ENCODE measurements at regions not wholly inside any gene's neighbourhood (a gene's known extent, or its start where the extent isn't known, plus 50 kb on each side); places are given as distances from the start of the nearest gene placed in this dataset.
"Not testable (repeated sequence)": the region's sequence is repeated elsewhere in the genome, so short reads cannot be mapped to it uniquely, and the experiment has no call there.

- DNase-seq (ENCODE audit: low spot score) = no peak
These were observed 558.9 kb upstream of the MBL2 start for GRCh38 chr10:53331460-53331859.

GRCh38 chr10:53326401-53327305 lies 554.1 kb upstream of the MBL2 start:
- not testable (repeated sequence) for DNase-seq (ENCODE audit: low spot score)

DNA sequence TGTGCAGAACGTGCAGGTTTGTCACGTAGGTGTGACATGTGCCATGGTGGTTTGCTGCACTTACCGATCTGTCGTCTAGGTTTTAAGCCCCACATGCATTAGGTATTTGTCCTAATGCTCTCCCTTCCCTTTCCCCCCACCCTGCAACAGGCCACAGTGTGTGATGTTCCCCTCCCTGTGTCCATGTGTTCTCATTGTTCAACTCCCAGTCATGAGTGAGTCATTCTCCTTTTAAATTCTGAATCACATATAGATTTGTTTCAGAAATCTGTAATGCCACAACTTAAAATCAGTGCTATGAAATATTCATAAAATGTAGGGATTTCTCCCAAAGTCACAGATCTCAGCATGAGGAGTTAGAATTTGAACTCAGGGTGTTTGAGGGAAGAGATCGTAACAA lies 552.5 kb upstream of the MBL2 start:
- DNase-seq (ENCODE audit: low spot score) = no peak

- DNase-seq (ENCODE audit: low spot score) = no peak
These were observed 543.1 kb upstream of the MBL2 start for GRCh38 chr10:53315709-53316108.

DNA sequence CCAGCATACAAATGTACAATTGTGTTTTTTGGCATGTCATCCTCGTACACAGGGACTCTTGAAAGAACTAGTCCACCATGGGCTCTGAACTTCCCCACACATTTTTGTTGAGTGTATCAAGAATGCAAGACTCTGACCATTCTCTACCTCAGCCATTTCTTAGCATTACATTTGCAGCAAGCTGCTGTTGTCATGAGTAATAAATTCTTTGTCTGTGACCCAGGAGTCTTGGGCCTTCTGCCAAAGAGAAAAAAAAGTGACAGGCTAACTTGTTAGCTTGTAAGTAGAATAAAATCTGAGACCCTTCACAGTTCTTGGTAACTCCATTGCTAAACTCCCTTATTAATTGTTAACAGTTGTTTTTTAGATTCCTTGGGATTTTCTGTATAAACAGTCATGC lies 542.3 kb upstream of the MBL2 start:
- no peak for DNase-seq (ENCODE audit: low spot score)

- no peak for DNase-seq (ENCODE audit: low spot score)
These were observed 525.9 kb upstream of the MBL2 start for GRCh38 chr10:53298443-53298842.

- DNase-seq (ENCODE audit: low spot score) = no peak
These were observed 512.1 kb upstream of the MBL2 start for GRCh38 chr10:53284615-53285182.

- no peak for DNase-seq (ENCODE audit: low spot score)
These were observed 504.2 kb upstream of the MBL2 start for GRCh38 chr10:53276797-53277196.

GRCh38 chr10:53269482-53269881 lies 496.9 kb upstream of the MBL2 start:
- no peak for DNase-seq (ENCODE audit: low spot score)

DNA sequence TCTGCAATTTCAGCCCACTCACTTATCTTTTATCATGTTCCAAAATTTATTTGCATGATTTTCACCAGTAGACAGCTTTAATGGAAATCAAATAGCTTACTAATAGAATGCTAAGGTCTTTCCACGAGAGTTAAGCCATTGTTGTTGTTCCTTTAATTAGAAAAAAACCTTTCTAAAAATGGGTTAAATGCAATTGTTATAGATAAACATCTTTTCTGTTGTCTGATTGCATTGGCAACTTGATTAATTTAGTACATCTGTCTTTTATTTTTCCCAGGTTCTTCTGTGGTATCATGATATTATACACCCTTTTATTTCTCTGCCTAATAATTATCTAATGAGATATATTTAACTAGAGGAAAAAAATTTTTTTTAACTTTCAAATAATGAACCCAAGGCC lies 487.6 kb upstream of the MBL2 start:
- DNase-seq (ENCODE audit: low spot score) = no peak

DNA sequence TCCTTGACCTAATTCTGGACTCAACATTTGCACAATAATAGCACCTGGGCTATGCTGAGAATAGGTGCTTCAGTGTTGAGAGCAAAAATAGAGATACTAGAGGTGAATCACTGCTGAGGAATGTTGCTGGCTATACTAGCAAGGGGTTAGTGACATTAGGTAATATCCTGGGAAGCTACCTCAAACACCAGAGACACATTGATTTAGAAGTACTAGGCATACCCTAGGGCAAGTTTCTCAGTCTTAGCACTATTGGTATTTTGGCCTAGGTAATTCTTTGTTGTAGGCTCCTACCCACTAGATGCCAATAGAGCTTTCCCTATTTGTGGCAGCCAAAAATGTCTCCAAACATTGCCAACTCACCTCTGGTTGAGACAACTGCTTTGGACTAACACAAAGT lies 484.0 kb upstream of the MBL2 start:
- no peak for DNase-seq (ENCODE audit: low spot score)

DNA sequence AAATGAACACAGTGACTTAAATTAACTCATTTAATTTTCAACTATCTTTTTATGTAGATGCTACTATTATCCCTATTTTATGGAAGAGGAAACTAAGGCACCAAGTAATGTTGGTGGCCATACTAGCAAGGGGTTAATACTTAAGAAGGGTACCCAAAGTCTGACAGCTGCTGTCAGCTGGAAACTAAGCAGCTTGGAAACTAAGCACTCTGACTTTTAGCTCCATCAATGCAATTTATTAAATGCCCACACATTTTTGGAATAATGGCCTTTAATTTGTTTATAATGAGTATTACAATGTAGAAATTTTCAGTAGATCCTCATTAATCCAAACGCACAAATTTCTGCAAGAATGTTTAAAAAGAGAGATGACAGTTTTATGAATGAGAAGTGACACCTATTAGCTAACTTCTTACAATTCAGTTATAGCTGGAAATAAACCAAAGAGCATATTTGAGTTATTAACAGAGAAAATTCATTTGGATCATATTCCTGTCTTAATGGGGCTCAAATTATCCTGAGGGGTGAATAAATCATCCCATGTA lies 483.1 kb upstream of the MBL2 start:
- DNase-seq (ENCODE audit: low spot score) = no peak

- no peak for DNase-seq (ENCODE audit: low spot score)
These were observed 480.6 kb upstream of the MBL2 start for GRCh38 chr10:53253221-53253620.

DNA sequence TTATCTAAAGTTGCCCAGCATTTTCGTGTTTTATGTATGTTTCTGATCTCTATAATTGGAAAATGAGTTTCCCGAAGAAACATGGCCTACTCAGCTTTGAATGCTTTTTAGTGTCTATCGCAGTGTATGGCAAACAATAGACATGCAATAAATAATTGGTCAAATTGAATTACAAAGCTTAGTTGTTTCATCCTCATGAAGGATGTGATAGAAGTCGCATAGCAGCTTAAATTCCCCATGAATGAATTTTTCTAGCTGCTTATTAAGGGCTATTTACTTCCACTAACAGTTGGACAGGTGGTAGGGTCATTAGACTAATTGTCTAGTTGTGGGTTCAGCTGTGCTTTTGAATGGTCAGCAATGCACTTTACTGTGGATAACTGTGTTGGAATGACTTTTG lies 467.3 kb upstream of the MBL2 start:
- no peak for DNase-seq (ENCODE audit: low spot score)

DNA sequence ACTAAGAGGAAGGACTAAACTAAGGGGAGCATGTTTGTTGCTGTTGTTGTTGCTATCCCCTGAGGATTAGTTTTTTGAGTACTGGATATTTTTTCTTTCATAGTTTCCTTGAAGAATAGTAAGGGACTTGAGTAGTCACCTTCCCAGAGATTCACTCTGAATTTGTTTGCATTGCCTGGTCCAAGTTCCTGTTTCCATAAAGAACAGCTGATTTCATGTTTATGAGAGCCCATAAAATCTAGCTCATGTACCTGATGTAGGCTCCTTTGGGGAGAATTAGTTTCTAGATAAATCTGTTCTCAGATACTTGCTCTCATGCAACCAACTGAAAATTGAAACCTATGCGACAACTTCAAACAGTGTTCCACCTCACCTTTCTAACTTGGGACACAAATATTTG lies 464.4 kb upstream of the MBL2 start:
- DNase-seq (ENCODE audit: low spot score) = no peak

GRCh38 chr10:53233749-53234148 lies 461.2 kb upstream of the MBL2 start:
- DNase-seq (ENCODE audit: low spot score) = no peak

DNA sequence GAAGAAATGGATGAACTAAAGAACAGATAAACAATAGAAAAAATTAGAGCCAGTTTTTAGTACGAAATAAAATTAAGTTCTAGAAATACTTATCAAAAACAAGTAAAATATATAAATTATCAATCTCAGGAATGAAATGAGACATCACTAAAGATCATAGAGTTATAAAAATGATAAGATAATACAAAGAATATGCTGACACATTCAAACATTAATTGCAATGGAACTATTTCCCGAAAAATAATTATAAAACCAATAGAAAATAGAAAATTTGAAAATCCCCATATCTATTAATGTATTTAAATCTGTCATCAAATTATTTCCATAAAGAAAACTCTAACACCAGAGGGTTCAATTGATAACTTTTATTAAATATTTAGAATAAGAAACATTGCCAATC lies 458.1 kb upstream of the MBL2 start:
- DNase-seq (ENCODE audit: low spot score) = no peak

- DNase-seq (ENCODE audit: low spot score) = no peak
These were observed 451.3 kb upstream of the MBL2 start for GRCh38 chr10:53223851-53224250.

DNA sequence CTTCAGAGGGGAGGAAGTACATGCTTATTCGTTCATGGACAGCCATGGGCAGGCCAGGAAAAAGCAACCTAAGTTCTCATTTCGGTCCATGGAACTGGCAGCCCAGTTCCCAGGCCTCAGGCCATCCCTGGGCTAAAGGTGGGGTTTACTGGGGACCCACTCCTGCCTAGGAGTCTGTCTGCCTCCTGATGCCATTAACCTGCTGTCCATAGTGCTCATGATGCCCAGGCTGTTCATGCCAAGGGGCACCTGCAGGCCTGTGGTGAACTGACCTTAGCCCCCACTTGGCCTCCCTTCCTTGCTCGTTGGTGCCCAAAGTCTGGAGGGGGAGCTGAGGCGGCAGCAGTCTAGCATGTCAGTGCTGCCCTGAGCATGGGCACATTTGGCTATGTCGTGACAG lies 450.2 kb upstream of the MBL2 start:
- DNase-seq (ENCODE audit: low spot score) = no peak

DNA sequence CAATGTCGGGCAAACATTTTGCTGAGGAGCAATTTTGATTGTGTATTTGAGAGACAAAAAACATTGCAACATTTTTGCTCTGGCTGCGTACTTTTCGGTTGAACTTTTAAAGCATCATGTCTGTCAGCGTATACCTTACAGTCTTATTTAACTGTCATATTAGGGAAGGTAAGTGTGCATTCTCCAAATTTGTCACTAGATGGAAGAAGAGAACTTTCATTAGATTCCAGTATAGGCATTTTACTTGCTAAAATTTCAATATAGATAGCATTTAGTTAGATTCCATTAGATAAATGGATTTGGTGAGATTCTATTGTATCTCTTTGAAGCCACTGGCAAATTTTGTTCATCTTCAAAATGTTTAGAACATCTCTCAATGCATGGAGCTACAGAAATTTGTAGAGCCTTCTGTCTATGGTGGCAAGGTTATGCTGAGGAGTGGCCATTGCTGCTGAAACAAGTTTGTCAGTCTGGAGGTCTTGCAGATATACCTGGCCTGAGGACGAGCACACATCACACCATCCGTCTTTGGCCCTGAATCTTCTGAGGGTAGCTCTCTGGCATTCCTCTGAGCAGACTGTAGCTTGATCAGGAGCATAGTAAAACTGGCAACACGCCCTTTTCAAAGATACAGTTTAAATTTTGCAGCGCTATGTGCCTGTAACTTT lies 437.5 kb upstream of the MBL2 start:
- peak; percentile 4 for DNase-seq (ENCODE audit: low spot score)

DNA sequence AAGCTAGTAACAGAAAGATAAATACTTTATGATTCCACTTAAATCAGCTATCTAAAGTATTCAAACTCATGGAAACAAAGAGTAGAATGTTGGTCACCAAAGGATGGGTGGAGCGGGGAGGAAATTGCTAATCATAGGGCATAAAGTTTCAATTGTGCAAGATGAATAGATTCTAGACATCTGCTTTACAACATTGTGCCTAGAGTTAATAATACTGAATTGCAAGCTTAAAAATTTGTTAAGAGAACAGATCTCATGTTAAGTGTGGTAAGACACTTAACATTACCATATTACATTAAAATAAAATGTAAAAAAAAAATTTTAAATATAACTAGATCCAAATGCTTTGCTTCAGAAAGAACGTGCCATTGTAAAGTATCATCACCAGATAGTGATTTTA lies 411.1 kb upstream of the MBL2 start:
- no peak for DNase-seq (ENCODE audit: low spot score)

- DNase-seq (ENCODE audit: low spot score) = no peak
These were observed 404.9 kb upstream of the MBL2 start for GRCh38 chr10:53177468-53177867.

- no peak for DNase-seq (ENCODE audit: low spot score)
These were observed 393.7 kb upstream of the MBL2 start for GRCh38 chr10:53166325-53166724.
